Loucy (cell line): ENCODE measurements at regions not wholly inside any gene's neighbourhood (a gene's known extent, or its start where the extent isn't known, plus 50 kb on each side); places are given as distances from the start of the nearest gene placed in this dataset.
"Not testable (repeated sequence)": the region's sequence is repeated elsewhere in the genome, so short reads cannot be mapped to it uniquely, and the experiment has no call there.

ENCODE experiments used
- CTCF ChIP-seq: fragments of 200-600 bp; sonication (generic); conservative IDR thresholded peaks from 2 replicates; pipeline ENCODE4 v1.5.1; 2014; ENCODE audit warnings: mild to moderate bottlenecking, antibody characterized with exemption, low read length
- EZH2phosphoT487 ChIP-seq: fragments of 200-600 bp; IDR thresholded peaks from 2 replicates; pipeline ENCODE4 v1.6.1; 2018; ENCODE audit warnings: antibody characterized with exemption, mild to moderate bottlenecking, moderate library complexity, borderline replicate concordance

DNA sequence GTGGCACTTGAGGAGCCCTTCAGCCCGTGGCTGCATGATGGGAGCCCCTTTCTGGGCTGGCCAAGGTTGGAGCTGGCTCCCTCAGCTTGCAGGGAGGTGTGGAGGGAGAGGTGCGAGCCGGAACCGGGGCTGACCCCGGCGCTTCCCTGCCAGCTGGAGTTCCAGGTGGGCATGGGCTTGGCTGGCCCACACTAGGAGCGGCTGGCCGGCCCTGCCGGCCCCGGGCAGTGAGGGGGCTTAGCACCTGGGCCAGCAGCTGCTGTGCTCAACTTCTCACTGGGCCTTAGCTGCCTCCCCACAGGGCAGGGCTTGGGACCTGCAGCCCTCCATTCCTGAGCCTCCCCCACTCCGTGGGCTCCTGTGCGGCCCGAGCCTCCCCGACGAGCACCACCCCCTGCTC lies 76.4 kb upstream of the FRG2C start:
- not testable (repeated sequence) for TF ChIP-seq CTCF, EZH2phosphoT487
